Gastrocnemius medialis (tissue), 4 donors: ENCODE measurements at regions not wholly inside any gene's neighbourhood (a gene's known extent, or its start where the extent isn't known, plus 50 kb on each side); places are given as distances from the start of the nearest gene placed in this dataset.

ENCODE experiments used
- ATAC-seq, 2 donors: fragments of 150-250 bp; one replicate each; pipeline ENCODE4 v1.9.1; 2016
- DNase-seq, 2 donors: peaks; one replicate each; pipeline ENCODE4 v3.0.0-alpha.2; 2019
- H3K27ac ChIP-seq, 4 donors: fragments of 200-600 bp; sonication (generic); 1 replicate in 1 of 4; 2 replicates in 3 of 4; pipeline ENCODE4 v1.5.1; 2016 to 2018; ENCODE audit warnings: mild to moderate bottlenecking in 2 of 4, moderate library complexity in 1 of 4
- H3K27me3 ChIP-seq, 3 donors: fragments of 200-600 bp; sonication (generic) in 2 of 3; 1 replicate in 1 of 3; 2 replicates in 2 of 3; pipeline versions ENCODE4 v1.5.1 to v1.6.0; 2016 to 2019; ENCODE audit warnings: mild to moderate bottlenecking in 1 of 3, moderate library complexity in 1 of 3
- H3K36me3 ChIP-seq, 2 donors: fragments of 200-600 bp; sonication (generic) in 1 of 2; one replicate each; pipeline ENCODE4 v1.5.1; 2017 to 2018
- H3K4me1 ChIP-seq, 2 donors: fragments of 200-600 bp; sonication (generic) in 1 of 2; one replicate each; pipeline ENCODE4 v1.5.1; 2016 to 2017; ENCODE audit warnings: mild to moderate bottlenecking in 2 of 2
- H3K4me3 ChIP-seq, 4 donors: fragments of 200-600 bp; sonication (generic) in 3 of 4; 1 replicate in 1 of 4; 2 replicates in 3 of 4; pipeline ENCODE4 v1.5.1; 2016 to 2019; ENCODE audit warnings: mild to moderate bottlenecking in 2 of 4
- H3K9me3 ChIP-seq, 3 donors: fragments of 200-600 bp; sonication (generic) in 2 of 3; 1 replicate in 1 of 3; 2 replicates in 2 of 3; pipeline ENCODE4 v1.5.1; 2016 to 2019
- POLR2A ChIP-seq, 2 donors: fragments of 450-650 bp; IDR thresholded peaks; one replicate each; pipeline ENCODE4 v1.6.1; 2017; ENCODE audit warnings: antibody characterized with exemption in 2 of 2, mild to moderate bottlenecking in 2 of 2, moderate library complexity in 2 of 2
- in situ Hi-C, 4 donors: fragments of 200-750 bp; cut with MboI; loops; one replicate each; pipeline versions ENCODE4 v1.15.0 to v1.8.0; 2017; ENCODE audit warnings: low sequenced_read_pairs in 4 of 4
- intact Hi-C: fragments of 100-400 bp; cut with DNase I; formaldehyde crosslinking; loops from one replicate; pipeline ENCODE4 v1.15.1; 2023; ENCODE audit warnings: low total_unique reads
- TF ChIP-seq, protein P1 (sequence below), 5 experiments: fragments of 450-650 bp in 3 of 5; fragments of 200-600 bp in 2 of 5; sonication (generic) in 2 of 5; IDR thresholded peaks in 4 of 5; conservative IDR thresholded peaks in 1 of 5; 1 replicate in 4 of 5; 2 replicates in 1 of 5; pipeline ENCODE4 v1.5.1; 2016 to 2019; ENCODE audit warnings: antibody characterized with exemption in 5 of 5, mild to moderate bottlenecking in 3 of 5, moderate library complexity in 3 of 5

DNA sequence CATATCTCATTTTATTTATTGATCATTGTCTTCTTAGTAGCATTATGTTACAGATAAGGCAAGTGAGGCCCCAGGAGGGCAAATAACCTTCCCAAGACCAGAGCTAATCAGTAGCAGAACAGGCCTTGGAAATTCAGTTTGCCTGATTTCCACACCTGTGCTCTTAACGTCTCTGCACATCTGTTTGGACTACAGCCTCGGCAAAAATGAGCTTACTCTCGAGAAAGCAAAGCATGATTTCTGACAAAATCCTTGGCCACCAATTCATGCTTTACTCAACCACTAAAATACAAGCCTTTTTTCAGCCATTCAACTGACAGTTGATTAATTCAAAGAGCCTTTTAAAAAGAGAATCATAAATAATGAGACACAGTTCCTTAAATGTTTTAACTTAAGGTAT lies 309.3 kb upstream of the HTR2A start:
- ATAC-seq (no peak), DNase-seq (no peak)
- no peak overlapping the region for H3K27ac ChIP-seq
- intact Hi-C loops = no loop called here
- no peaks in the 10 kb centered on the region for H3K4me1 ChIP-seq
- no peak overlapping the region for H3K4me3 ChIP-seq
- no peaks in the 10 kb centered on the region for H3K27me3 ChIP-seq
- H3K9me3 ChIP-seq = no peaks in the 10 kb centered on the region
- in situ Hi-C loops = no loop called here
- TF ChIP-seq POLR2A (IDR thresholded peaks at IDR 0.05) = no peak
- TF ChIP-seq, protein P1, sequence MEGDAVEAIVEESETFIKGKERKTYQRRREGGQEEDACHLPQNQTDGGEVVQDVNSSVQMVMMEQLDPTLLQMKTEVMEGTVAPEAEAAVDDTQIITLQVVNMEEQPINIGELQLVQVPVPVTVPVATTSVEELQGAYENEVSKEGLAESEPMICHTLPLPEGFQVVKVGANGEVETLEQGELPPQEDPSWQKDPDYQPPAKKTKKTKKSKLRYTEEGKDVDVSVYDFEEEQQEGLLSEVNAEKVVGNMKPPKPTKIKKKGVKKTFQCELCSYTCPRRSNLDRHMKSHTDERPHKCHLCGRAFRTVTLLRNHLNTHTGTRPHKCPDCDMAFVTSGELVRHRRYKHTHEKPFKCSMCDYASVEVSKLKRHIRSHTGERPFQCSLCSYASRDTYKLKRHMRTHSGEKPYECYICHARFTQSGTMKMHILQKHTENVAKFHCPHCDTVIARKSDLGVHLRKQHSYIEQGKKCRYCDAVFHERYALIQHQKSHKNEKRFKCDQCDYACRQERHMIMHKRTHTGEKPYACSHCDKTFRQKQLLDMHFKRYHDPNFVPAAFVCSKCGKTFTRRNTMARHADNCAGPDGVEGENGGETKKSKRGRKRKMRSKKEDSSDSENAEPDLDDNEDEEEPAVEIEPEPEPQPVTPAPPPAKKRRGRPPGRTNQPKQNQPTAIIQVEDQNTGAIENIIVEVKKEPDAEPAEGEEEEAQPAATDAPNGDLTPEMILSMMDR (IDR thresholded peaks at IDR 0.05 in 4 of 5, conservative IDR thresholded peaks at IDR 0.05 in 1 of 5) = no peak
- H3K36me3 ChIP-seq = no peaks in the 10 kb centered on the region

DNA sequence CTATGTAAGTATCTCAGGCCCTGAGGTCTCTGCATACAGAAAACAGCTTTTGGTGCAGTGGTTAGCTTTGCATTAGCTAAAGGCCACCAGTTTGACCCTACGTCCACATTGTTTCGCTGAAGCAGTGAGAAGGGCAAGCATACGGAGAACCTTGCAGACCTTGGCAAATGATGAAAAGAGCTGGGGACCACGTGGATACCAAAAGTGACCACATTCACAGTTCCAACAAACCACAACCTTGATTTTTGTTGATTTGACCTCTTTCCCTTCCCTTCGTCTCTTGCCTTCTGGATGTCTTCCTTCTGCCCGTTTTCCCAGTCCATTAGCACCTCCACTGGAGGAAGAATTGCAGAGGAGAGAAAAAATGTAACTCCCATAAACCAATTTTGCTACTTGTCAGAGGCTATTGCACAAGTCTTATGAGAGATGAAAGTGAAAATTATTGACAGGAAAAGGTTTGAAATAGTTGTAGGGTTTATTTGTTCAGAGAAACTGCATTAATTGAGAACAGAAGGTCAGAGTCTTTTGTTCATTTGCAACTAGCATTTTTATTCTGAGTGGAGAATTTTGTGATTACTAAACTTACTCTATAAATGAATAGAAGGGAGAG lies 293.9 kb upstream of the HTR2A start:
- no peak overlapping the region for H3K4me3 ChIP-seq
- H3K27ac ChIP-seq = no peak overlapping the region
- TF ChIP-seq POLR2A (IDR thresholded peaks at IDR 0.05) = no peak
- TF ChIP-seq, protein P1 (IDR thresholded peaks at IDR 0.05 in 4 of 5, conservative IDR thresholded peaks at IDR 0.05 in 1 of 5) = no peak
- H3K9me3 ChIP-seq = no peaks in the 10 kb centered on the region
- DNase-seq (no peak), ATAC-seq (no peak)
- H3K36me3 ChIP-seq = no peaks in the 10 kb centered on the region
- in situ Hi-C loops = no loop called here
- H3K4me1 ChIP-seq = no peaks in the 10 kb centered on the region
- no peaks in the 10 kb centered on the region for H3K27me3 ChIP-seq
- intact Hi-C loops = no loop called here

DNA sequence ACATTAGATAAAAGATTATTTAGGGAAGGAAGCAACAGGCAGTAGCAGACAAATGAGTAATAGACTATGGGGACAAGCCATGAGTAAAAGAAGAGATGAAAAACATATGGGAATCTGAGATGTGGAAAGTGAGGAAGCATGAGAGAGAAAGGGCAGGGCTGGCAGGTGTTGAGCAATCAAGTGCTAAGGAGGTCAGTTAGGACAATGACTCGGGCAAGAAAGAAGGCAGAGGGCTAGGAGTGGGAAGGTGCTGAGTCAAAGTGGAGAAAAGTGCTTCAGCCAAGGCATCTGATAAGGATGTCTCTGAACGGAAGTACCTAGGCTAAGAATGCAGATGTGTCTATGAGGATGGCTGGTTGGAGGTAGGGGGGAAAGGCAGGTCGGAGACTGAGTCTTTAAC lies 291.9 kb upstream of the HTR2A start:
- Histone ChIP-seq H3K9me3 (no peaks in the 10 kb centered on the region), H3K27ac (no peak overlapping the region), H3K27me3 (no peaks in the 10 kb centered on the region), H3K36me3 (no peaks in the 10 kb centered on the region), H3K4me1 (no peaks in the 10 kb centered on the region), H3K4me3 (no peak overlapping the region)
- intact Hi-C loops (no loop called here), in situ Hi-C loops (no loop called here)
- no peak for DNase-seq
- no peak for ATAC-seq
- TF ChIP-seq, protein P1 (IDR thresholded peaks at IDR 0.05 in 4 of 5, conservative IDR thresholded peaks at IDR 0.05 in 1 of 5) = no peak
- TF ChIP-seq POLR2A (IDR thresholded peaks at IDR 0.05) = no peak

DNA sequence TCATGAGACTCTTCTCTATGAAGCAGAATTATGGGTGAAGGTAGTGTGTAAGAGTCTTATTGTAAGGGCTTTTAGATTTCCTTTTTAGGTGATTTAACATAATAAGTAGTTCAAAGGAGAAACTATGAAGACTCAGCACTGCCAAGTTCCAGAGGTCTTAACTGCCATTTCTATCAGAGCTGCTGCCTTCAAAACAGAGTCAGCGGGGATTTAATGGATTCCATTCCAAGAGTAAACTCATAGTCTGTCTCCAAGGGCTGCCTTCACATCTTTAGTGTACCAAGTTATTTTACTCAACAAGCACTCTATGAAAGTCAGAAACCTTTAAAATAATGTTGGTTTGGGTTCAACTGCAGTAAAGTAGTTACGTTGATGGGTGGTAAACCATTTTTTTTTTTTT lies 289.6 kb upstream of the HTR2A start:
- no peaks in the 10 kb centered on the region for H3K36me3 ChIP-seq
- ATAC-seq (no peak), DNase-seq (no peak)
- TF ChIP-seq, protein P1 (IDR thresholded peaks at IDR 0.05 in 4 of 5, conservative IDR thresholded peaks at IDR 0.05 in 1 of 5) = no peak
- TF ChIP-seq POLR2A (IDR thresholded peaks at IDR 0.05) = no peak
- no peak overlapping the region for H3K4me3 ChIP-seq
- H3K9me3 ChIP-seq = no peaks in the 10 kb centered on the region
- no peaks in the 10 kb centered on the region for H3K4me1 ChIP-seq
- no peak overlapping the region for H3K27ac ChIP-seq
- in situ Hi-C loops (no loop called here), intact Hi-C loops (no loop called here)
- no peaks in the 10 kb centered on the region for H3K27me3 ChIP-seq

DNA sequence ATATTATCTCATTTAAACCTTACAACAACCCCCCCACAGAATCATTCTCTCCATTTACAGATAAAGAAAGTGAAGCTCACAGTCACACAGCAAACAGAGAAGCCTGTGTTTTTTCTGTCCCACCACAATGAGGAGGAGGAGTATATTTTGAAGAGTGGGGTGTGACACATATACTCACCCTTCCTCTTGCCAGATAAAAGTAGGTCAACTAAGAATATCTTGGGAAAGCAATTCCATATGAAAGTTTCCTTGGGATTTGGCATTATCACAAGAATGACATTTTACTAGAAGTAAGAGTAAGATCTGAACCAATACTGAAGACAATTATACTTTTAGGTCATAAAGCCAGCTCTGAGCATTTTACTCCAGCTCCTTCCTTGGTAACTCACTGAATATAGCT lies 287.5 kb upstream of the HTR2A start:
- DNase-seq = no peak
- TF ChIP-seq POLR2A (IDR thresholded peaks at IDR 0.05) = no peak
- TF ChIP-seq, protein P1 (IDR thresholded peaks at IDR 0.05 in 4 of 5, conservative IDR thresholded peaks at IDR 0.05 in 1 of 5) = no peak
- H3K4me3 ChIP-seq = no peak overlapping the region
- no peak for ATAC-seq
- no peaks in the 10 kb centered on the region for H3K36me3 ChIP-seq
- in situ Hi-C loops = no loop called here
- H3K4me1 ChIP-seq = no peaks in the 10 kb centered on the region
- no peaks in the 10 kb centered on the region for H3K27me3 ChIP-seq
- no peaks in the 10 kb centered on the region for H3K9me3 ChIP-seq
- intact Hi-C loops = no loop called here
- H3K27ac ChIP-seq = no peak overlapping the region
